HepG2 (cell line): ENCODE measurements at regions not wholly inside any gene's neighbourhood (a gene's known extent, or its start where the extent isn't known, plus 50 kb on each side); places are given as distances from the start of the nearest gene placed in this dataset.

ENCODE experiments used
- ATAC-seq: fragments of 200-7000 bp; cut with Tn5 transposase; 3 replicates; pipeline ENCODE4 v1.9.1; 2020; ENCODE audit warnings: mild to moderate bottlenecking, moderate library complexity
- BruUV-seq: library from RNA; stranded (reverse); fragments of 400-500 nt; replicated peaks from 2 replicates; lab custom pipeline; 2021; lab: Mats Ljungman, UMichigan
- CTCF ChIA-PET: fragments of 300-600 bp; formaldehyde crosslinking; extraction: SDS; loops from one replicate; lab custom pipeline; 2021; ENCODE audit warnings: low total read pairs, inconsistent platforms, low intra/inter-chr PET ratio; lab: Yijun Ruan, JAX
- POLR2A ChIA-PET: fragments of 350-600 bp; sonication (Branson Sonifier 250); formaldehyde crosslinking; loops from one replicate; lab custom pipeline; 2020; ENCODE audit warnings: antibody characterized with exemption, inconsistent platforms; lab: Yijun Ruan, JAX
- DNase-seq: peaks from one replicate; pipeline ENCODE4 v3.0.0-alpha.2; 2015; ENCODE audit warnings: low spot score
- FAIRE-seq: peaks from 3 replicates; lab custom pipeline; 2011; peaks lifted over from hg19 to GRCh38; lab: Jason Lieb, UNC
- H2AFZ ChIP-seq: one replicate; pipeline ENCODE4 v1.6.1; 2011; ENCODE audit warnings: low read length, inconsistent platforms
- H3K27ac ChIP-seq: fragments of 300-600 bp; 3 replicates; pipeline ENCODE4 v1.8.0; 2011; ENCODE audit warnings: mixed run types, mild to moderate bottlenecking, mixed read lengths, low read length, inconsistent platforms; ENCODE audit not compliant: insufficient read depth; ENCODE audit errors: extremely low read length
- H3K27me3 ChIP-seq, 2 experiments: fragments of 200-600 bp in 1 of 2; 2 replicates in 1 of 2; 3 replicates in 1 of 2; pipeline versions ENCODE4 v1.6.0 to v1.8.0; 2011; ENCODE audit warnings: low read length in 2 of 2, mild to moderate bottlenecking in 2 of 2, moderate library complexity in 2 of 2, inconsistent platforms in 1 of 2; ENCODE audit not compliant: insufficient read depth in 2 of 2, control insufficient read depth in 1 of 2
- H3K36me3 ChIP-seq, 2 experiments: fragments of 200-600 bp in 1 of 2; replicated peaks in 1 of 2; 2 replicates in 1 of 2; 3 replicates in 1 of 2; pipeline versions ENCODE4 v1.5.1 to v1.8.0; 2011; ENCODE audit warnings: low read length in 2 of 2, inconsistent platforms in 1 of 2; ENCODE audit not compliant: insufficient read depth in 2 of 2, control insufficient read depth in 1 of 2
- H3K4me1 ChIP-seq: 2 replicates; pipeline ENCODE4 v1.5.1; 2012; ENCODE audit warnings: low read length, inconsistent platforms; ENCODE audit not compliant: insufficient read depth
- H3K4me2 ChIP-seq: 2 replicates; pipeline ENCODE4 v1.6.0; 2011; ENCODE audit warnings: low read depth, low read length, inconsistent platforms
- H3K4me3 ChIP-seq, 3 experiments: fragments of 200-600 bp in 1 of 3; sonication (generic), shearing (Covaris generic) in 1 of 3; replicated peaks in 1 of 3; 2 replicates each; pipeline ENCODE4 v1.5.1; 2011 to 2016; ENCODE audit warnings: low read length in 3 of 3, inconsistent platforms in 2 of 3, low read depth in 2 of 3, mild to moderate bottlenecking in 2 of 3, control low read depth in 1 of 3, mixed read lengths in 1 of 3; ENCODE audit not compliant: insufficient read depth in 1 of 3
- H3K79me2 ChIP-seq: one replicate; pipeline ENCODE4 v1.6.1; 2011; ENCODE audit warnings: low read length, inconsistent platforms; ENCODE audit not compliant: insufficient read depth
- H3K9ac ChIP-seq: 2 replicates; pipeline ENCODE4 v1.6.0; 2011; ENCODE audit warnings: mild to moderate bottlenecking, low read depth, low read length, inconsistent platforms; ENCODE audit not compliant: insufficient read depth
- H3K9me3 ChIP-seq: 2 replicates; pipeline ENCODE4 v1.5.1; 2012; ENCODE audit warnings: mild to moderate bottlenecking, low read length
- H4K20me1 ChIP-seq: 2 replicates; pipeline ENCODE4 v1.6.0; 2011; ENCODE audit warnings: inconsistent platforms, mild to moderate bottlenecking, low read length, moderate library complexity; ENCODE audit not compliant: insufficient read depth
- E2F2 ChIP-seq: sonication (generic); formaldehyde crosslinking; IDR thresholded peaks from 2 replicates; pipeline ENCODE4 v1.4.0; 2020; ENCODE audit warnings: missing genetic modification reagents, borderline replicate concordance
- HNRNPLL ChIP-seq: fragments of 200-400 bp; formaldehyde crosslinking; IDR thresholded peaks from 2 replicates; pipeline ENCODE4 v1.6.1; 2017; ENCODE audit warnings: mild to moderate bottlenecking, low read depth, low read length; ENCODE audit not compliant: poor library complexity, severe bottlenecking
- SIX4 ChIP-seq: sonication (generic); formaldehyde crosslinking; IDR thresholded peaks from 2 replicates; pipeline ENCODE4 v1.4.0; 2020; ENCODE audit warnings: missing genetic modification reagents
- TFDP2 ChIP-seq: sonication (generic); formaldehyde crosslinking; IDR thresholded peaks from 2 replicates; pipeline ENCODE4 v1.4.0; 2020; ENCODE audit warnings: missing genetic modification reagents
- THAP8 ChIP-seq: sonication (generic); formaldehyde crosslinking; IDR thresholded peaks from 2 replicates; pipeline ENCODE4 v1.5.1; 2020; ENCODE audit warnings: missing genetic modification reagents, mild to moderate bottlenecking, borderline replicate concordance
- YEATS4 ChIP-seq: sonication (generic); formaldehyde crosslinking; IDR thresholded peaks from 2 replicates; pipeline ENCODE4 v1.4.0; 2020; ENCODE audit warnings: missing genetic modification reagents, borderline replicate concordance
- ZNF501 ChIP-seq: sonication (generic); formaldehyde crosslinking; IDR thresholded peaks from 2 replicates; pipeline ENCODE4 v1.5.1; 2020; ENCODE audit warnings: mild to moderate bottlenecking, moderate library complexity, missing genetic modification reagents
- ZNF564 ChIP-seq: sonication (generic); formaldehyde crosslinking; IDR thresholded peaks from 2 replicates; pipeline ENCODE4 v1.8.1; 2023; ENCODE audit warnings: mild to moderate bottlenecking, missing genetic modification reagents
- ZNF713 ChIP-seq: sonication (generic); formaldehyde crosslinking; IDR thresholded peaks from 2 replicates; pipeline ENCODE4 v1.4.0; 2020; ENCODE audit warnings: mild to moderate bottlenecking, missing genetic modification reagents
- ZNF761 ChIP-seq: sonication (generic); formaldehyde crosslinking; conservative IDR thresholded peaks from 2 replicates; pipeline ENCODE4 v1.4.0; 2020; ENCODE audit warnings: mild to moderate bottlenecking, missing genetic modification reagents
- WGBS: methylation state at CpG from one replicate; pipeline ENCODE4 v1.1.6; 2017; ENCODE audit warnings: low lambda C conversion rate; 5-methylcytosine and 5-hydroxymethylcytosine counted together
- in situ Hi-C: cut with HindIII; loops from 2 replicates; pipeline ENCODE4 v1.10.0; 2017; ENCODE audit warnings: low pct_unique_long_range_greater_than_20kb; ENCODE audit not compliant: extremely low pct_ligation_motif_present
- intact Hi-C: fragments of 100-400 bp; cut with micrococcal nuclease; formaldehyde crosslinking; loops from one replicate; pipeline ENCODE4 v1.10.0; 2022; ENCODE audit not compliant: unreplicated experiment
- TF ChIP-seq, protein P1 (sequence below): sonication (generic); formaldehyde crosslinking; IDR thresholded peaks from 2 replicates; pipeline ENCODE4 v1.5.0; 2020; ENCODE audit warnings: mild to moderate bottlenecking, missing genetic modification reagents, borderline replicate concordance
- TF ChIP-seq, protein P2 (sequence below): sonication (generic); formaldehyde crosslinking; IDR thresholded peaks from 2 replicates; pipeline ENCODE4 v1.5.0; 2020; ENCODE audit warnings: mild to moderate bottlenecking, missing genetic modification reagents, moderate library complexity

DNA sequence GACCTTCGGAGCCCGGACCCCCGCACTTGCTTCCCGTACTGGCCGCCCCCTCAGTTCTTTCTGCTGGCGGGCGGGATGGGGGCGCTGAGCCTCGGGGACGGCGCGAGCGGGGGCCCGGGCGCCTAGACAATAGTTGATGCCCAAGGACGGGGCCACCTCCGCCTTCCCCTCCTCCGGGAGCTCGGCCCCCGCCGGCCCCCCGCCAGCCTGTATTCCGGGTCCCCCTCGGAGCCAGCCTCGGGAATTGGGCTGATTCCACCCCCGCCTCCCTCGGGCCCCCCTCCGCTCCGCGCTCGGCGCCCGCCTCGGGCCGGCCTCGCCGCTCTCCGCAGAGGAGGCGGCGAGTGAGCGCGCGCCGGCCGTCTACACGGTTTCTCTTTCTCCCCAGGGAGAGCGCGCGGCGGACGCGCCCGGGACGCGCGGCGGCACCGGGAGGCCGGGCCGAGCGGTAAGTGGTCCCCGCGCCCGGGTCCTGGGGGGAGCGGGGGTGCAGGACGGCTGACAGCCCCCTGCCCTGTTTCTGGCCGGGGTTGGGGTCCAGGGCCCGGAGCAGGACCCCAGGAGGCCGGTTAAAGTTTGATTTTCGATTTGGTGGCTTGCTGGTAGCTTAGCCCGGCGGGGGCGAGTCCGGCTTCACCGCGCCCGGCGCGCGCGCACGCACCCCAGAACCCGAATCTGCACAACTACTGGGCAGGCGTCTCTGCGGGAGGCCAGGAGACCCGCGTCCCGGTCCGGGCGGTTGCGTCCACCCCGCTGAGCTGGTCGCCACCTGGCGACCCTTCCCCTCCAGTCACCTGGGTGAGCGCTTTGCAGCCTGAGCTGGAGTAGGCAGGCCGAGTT is 413.7 kb downstream of the PCNX1 start:
- Histone ChIP-seq H3K9me3 (no peaks in the 10 kb centered on the region), H3K27ac (peak overlapping the region; percentile 82), H3K79me2 (peaks cover 46% of the 10 kb centered on the region), H3K9ac (peak overlapping the region; percentile 87), H4K20me1 (peaks cover 6% of the 10 kb centered on the region; the same call in 1 of the 2 replicates), H3K4me1 (peaks cover 41% of the 10 kb centered on the region), H3K36me3 (no peaks in the 10 kb centered on the region), H3K4me2 (peak overlapping the region; percentile 81), H3K27me3 (no peaks in the 10 kb centered on the region; a peak in 1 of 5 replicates), H3K4me3 (peak overlapping the region; percentile 85 to 95 (median 86)), H2AFZ (peak overlapping the region; percentile 50)
- no peak for FAIRE-seq
- DNase-seq: no peak
- ChIA-PET CTCF (no interaction called here), POLR2A (interaction anchor here (1.0 to 1.9 kb wide), 3 partner anchors 9 to 22 kb away, joined by 4 to 12 read pairs (median 4); no protein-coding TSS in a partner anchor)
- 1% methylated on average over 19 of the region's 96 CpGs for WGBS
- intact Hi-C loops (loop anchor here (5.0 kb wide), 2 partner anchors 179 to 431 kb away; no protein-coding TSS in a partner anchor), in situ Hi-C loops (no loop called here)
- ATAC-seq: peak; percentile 84
- BruUV-seq: no TSS peak
- TF ChIP-seq ZNF564 (CRISPR knock-in tag): 0 out of 2 replicates have a peak, but pooled peaks have one; percentile 19
- peak; percentile 54 for TF ChIP-seq HNRNPLL
- no peak for TF ChIP-seq E2F2 (CRISPR knock-in tag)
- no peak for TF ChIP-seq SIX4 (CRISPR knock-in tag)
- TF ChIP-seq, protein P1, sequence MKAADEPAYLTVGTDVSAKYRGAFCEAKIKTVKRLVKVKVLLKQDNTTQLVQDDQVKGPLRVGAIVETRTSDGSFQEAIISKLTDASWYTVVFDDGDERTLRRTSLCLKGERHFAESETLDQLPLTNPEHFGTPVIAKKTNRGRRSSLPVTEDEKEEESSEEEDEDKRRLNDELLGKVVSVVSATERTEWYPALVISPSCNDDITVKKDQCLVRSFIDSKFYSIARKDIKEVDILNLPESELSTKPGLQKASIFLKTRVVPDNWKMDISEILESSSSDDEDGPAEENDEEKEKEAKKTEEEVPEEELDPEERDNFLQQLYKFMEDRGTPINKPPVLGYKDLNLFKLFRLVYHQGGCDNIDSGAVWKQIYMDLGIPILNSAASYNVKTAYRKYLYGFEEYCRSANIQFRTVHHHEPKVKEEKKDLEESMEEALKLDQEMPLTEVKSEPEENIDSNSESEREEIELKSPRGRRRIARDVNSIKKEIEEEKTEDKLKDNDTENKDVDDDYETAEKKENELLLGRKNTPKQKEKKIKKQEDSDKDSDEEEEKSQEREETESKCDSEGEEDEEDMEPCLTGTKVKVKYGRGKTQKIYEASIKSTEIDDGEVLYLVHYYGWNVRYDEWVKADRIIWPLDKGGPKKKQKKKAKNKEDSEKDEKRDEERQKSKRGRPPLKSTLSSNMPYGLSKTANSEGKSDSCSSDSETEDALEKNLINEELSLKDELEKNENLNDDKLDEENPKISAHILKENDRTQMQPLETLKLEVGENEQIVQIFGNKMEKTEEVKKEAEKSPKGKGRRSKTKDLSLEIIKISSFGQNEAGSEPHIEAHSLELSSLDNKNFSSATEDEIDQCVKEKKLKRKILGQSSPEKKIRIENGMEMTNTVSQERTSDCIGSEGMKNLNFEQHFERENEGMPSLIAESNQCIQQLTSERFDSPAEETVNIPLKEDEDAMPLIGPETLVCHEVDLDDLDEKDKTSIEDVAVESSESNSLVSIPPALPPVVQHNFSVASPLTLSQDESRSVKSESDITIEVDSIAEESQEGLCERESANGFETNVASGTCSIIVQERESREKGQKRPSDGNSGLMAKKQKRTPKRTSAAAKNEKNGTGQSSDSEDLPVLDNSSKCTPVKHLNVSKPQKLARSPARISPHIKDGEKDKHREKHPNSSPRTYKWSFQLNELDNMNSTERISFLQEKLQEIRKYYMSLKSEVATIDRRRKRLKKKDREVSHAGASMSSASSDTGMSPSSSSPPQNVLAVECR (CRISPR knock-in tag): peak; percentile 44; the same call in 1 of the 2 replicates
- peak; percentile 9; the same call in 1 of the 2 replicates for TF ChIP-seq YEATS4 (CRISPR knock-in tag)
- no peak for TF ChIP-seq ZNF713 (CRISPR knock-in tag)
- TF ChIP-seq, protein P2, sequence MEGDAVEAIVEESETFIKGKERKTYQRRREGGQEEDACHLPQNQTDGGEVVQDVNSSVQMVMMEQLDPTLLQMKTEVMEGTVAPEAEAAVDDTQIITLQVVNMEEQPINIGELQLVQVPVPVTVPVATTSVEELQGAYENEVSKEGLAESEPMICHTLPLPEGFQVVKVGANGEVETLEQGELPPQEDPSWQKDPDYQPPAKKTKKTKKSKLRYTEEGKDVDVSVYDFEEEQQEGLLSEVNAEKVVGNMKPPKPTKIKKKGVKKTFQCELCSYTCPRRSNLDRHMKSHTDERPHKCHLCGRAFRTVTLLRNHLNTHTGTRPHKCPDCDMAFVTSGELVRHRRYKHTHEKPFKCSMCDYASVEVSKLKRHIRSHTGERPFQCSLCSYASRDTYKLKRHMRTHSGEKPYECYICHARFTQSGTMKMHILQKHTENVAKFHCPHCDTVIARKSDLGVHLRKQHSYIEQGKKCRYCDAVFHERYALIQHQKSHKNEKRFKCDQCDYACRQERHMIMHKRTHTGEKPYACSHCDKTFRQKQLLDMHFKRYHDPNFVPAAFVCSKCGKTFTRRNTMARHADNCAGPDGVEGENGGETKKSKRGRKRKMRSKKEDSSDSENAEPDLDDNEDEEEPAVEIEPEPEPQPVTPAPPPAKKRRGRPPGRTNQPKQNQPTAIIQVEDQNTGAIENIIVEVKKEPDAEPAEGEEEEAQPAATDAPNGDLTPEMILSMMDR (CRISPR knock-in tag): peak; percentile 53
- no peak for TF ChIP-seq TFDP2
- 0 out of 2 replicates have a peak, but pooled peaks have one; percentile 31 for TF ChIP-seq ZNF761 (CRISPR knock-in tag)
- peak; percentile 46; the same call in 1 of the 2 replicates for TF ChIP-seq ZNF501
- TF ChIP-seq THAP8: 0 out of 2 replicates have a peak, but pooled peaks have one; percentile 4
